HG03175 (cell line): ENCODE measurements at regions not wholly inside any gene's neighbourhood (a gene's known extent, or its start where the extent isn't known, plus 50 kb on each side); places are given as distances from the start of the nearest gene placed in this dataset.
"Not testable (repeated sequence)": the region's sequence is repeated elsewhere in the genome, so short reads cannot be mapped to it uniquely, and the experiment has no call there.

ENCODE experiments used
- ATAC-seq: cut with Tn5 transposase; IDR thresholded peaks from one replicate; pipeline ENCODE4 v1.9.1; 2021; ENCODE audit warnings: mild to moderate bottlenecking, moderate library complexity; ENCODE audit not compliant: unreplicated experiment

- no peak for ATAC-seq
These were observed 173.6 kb downstream of the RPS24 start for GRCh38 chr10:78207216-78207615.

- no peak for ATAC-seq
These were observed 174.1 kb downstream of the RPS24 start for GRCh38 chr10:78207776-78208175.

GRCh38 chr10:78209970-78210369 lies 176.3 kb downstream of the RPS24 start:
- ATAC-seq: no peak

GRCh38 chr10:78210548-78210947 lies 176.9 kb downstream of the RPS24 start:
- ATAC-seq: no peak

GRCh38 chr10:78210976-78211375 lies 177.3 kb downstream of the RPS24 start:
- no peak for ATAC-seq

GRCh38 chr10:78211561-78212051 lies 177.9 kb downstream of the RPS24 start:
- no peak for ATAC-seq

- ATAC-seq: no peak
These were observed 178.6 kb downstream of the RPS24 start for GRCh38 chr10:78212060-78212785.

- ATAC-seq: no peak
These were observed 179.1 kb downstream of the RPS24 start for GRCh38 chr10:78212786-78213175.

GRCh38 chr10:78214955-78215354 lies 181.3 kb downstream of the RPS24 start:
- ATAC-seq: no peak

- no peak for ATAC-seq
These were observed 182.0 kb downstream of the RPS24 start for GRCh38 chr10:78215645-78216044.

GRCh38 chr10:78217336-78217735 lies 183.7 kb downstream of the RPS24 start:
- no peak for ATAC-seq

- no peak for ATAC-seq
These were observed 185.3 kb downstream of the RPS24 start for GRCh38 chr10:78218798-78219490.

GRCh38 chr10:78219568-78219967 lies 185.9 kb downstream of the RPS24 start:
- ATAC-seq: not testable (repeated sequence)

GRCh38 chr10:78220781-78221180 lies 187.1 kb downstream of the RPS24 start:
- no peak for ATAC-seq

- no peak for ATAC-seq
These were observed 188.6 kb downstream of the RPS24 start for GRCh38 chr10:78222096-78222790.

GRCh38 chr10:78223088-78223487 lies 189.4 kb downstream of the RPS24 start:
- ATAC-seq: no peak

GRCh38 chr10:78224602-78225001 lies 190.9 kb downstream of the RPS24 start:
- ATAC-seq: no peak

GRCh38 chr10:78225594-78225993 lies 191.9 kb downstream of the RPS24 start:
- ATAC-seq: no peak

GRCh38 chr10:78229489-78229888 lies 195.8 kb downstream of the RPS24 start:
- ATAC-seq: no peak

GRCh38 chr10:78229950-78230675 lies 196.4 kb downstream of the RPS24 start:
- no peak for ATAC-seq

GRCh38 chr10:78231327-78231726 lies 197.7 kb downstream of the RPS24 start:
- ATAC-seq: no peak
